ENCODE measurements at regions not wholly inside any gene's neighbourhood (a gene's known extent, or its start where the extent isn't known, plus 50 kb on each side); places are given as distances from the start of the nearest gene placed in this dataset.

DNA sequence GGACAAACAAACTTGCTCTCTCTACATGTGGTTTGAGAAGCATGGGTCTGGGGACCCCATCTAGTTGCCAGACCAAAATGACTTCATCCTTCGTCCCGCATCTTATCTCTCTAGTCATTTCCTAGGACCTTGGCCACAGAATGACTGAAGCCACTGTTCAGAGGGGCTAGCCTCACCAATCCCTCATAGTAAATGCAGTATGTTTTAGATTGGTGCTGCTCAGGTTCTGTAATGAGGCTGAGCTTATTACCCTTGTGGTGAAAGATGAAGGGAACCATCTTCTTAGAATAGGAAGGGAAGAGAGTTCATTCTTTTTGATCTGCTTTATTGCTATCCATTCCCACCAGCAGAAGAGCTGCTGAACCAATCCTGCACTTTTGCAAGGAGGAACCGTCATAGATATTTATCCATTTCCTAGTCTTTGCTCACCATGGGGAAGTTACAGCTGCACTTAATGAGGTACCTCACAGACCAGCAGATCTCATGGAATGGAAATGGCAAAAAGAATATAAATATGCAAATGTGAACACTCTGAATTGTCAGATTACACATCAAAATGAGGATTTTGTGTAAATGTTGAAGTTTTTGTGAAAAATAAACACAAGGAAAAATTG, 436.7 kb downstream of the LPIN1 start:
- H3K4me1 Mint-ChIP-seq: peaks cover 9% of the 10 kb centered on the region
- H3K27ac ChIP-seq (ENCODE audit: low read length in 2 of 2): no peak overlapping the region
- POLR2A ChIA-PET: no interaction called here
- no peaks in the 10 kb centered on the region for H3K27me3 Mint-ChIP-seq
- no peak overlapping the region for H3K27ac Mint-ChIP-seq
- H3K9ac ChIP-seq (ENCODE audit: low read length): no peak overlapping the region
- H4K20me1 ChIP-seq (ENCODE audit: control insufficient read depth, insufficient read depth, low read length, poor library complexity, severe bottlenecking): no peaks in the 10 kb centered on the region
- H3K4me2 ChIP-seq (replicated peaks; ENCODE audit: low read depth, low read length, poor library complexity, severe bottlenecking): no peak overlapping the region
- H3K36me3 ChIP-seq (replicated peaks in 1 of 2; ENCODE audit: control extremely low read depth in 1 of 2, control insufficient read depth in 1 of 2, extremely low read depth in 1 of 2, insufficient read depth in 2 of 2, low read length in 1 of 2): no peaks in the 10 kb centered on the region
- H3K4me3 ChIP-seq (ENCODE audit: control extremely low read depth in 1 of 5, extremely low read depth in 1 of 5, insufficient read depth in 1 of 5, low read depth in 2 of 5, low read length in 4 of 5): no peak overlapping the region
- ATAC-seq (ENCODE audit: low read depth) (no peak), DNase-seq (no peak)
- CTCF ChIA-PET: no interaction called here
- no peaks in the 10 kb centered on the region for H3K27me3 ChIP-seq (replicated peaks in 1 of 4; ENCODE audit: control extremely low read depth in 1 of 4, control insufficient read depth in 3 of 4, insufficient read depth in 4 of 4, low read length in 3 of 4)
- TF ChIP-seq EZH2 (IDR thresholded peaks at IDR 0.05; ENCODE audit: borderline replicate concordance, insufficient read depth, low read depth, low read length, poor library complexity, severe bottlenecking) (no peak), CTCF (IDR thresholded peaks at IDR 0.05) (no peak)
- H3K9me3 ChIP-seq (ENCODE audit: control extremely low read depth in 1 of 3, control insufficient read depth in 2 of 3, insufficient read depth in 1 of 3, low read length in 2 of 3): peaks cover 0 to 4% (median 0%) of the 10 kb centered on the region in 3 donors
- intact Hi-C loops (cut with micrococcal nuclease): no loop called here
- H2AFZ ChIP-seq (ENCODE audit: insufficient read depth, low read depth, low read length, poor library complexity, severe bottlenecking): no peak overlapping the region
- H3K4me1 ChIP-seq (ENCODE audit: control insufficient read depth in 2 of 2, insufficient read depth in 2 of 2, low read length in 2 of 2): peaks cover 5 to 7% of the 10 kb centered on the region in 2 donors
- no peaks in the 10 kb centered on the region for H3K9me3 Mint-ChIP-seq (ENCODE audit: insufficient read depth)
- no peaks in the 10 kb centered on the region for H3K79me2 ChIP-seq (ENCODE audit: control insufficient read depth, insufficient read depth, low read length)
- H3K4me3 Mint-ChIP-seq: no peak overlapping the region
- no CpG with 5 or more reads among the region's 3 CpGs for WGBS (ENCODE audit: insufficient coverage)

DNA sequence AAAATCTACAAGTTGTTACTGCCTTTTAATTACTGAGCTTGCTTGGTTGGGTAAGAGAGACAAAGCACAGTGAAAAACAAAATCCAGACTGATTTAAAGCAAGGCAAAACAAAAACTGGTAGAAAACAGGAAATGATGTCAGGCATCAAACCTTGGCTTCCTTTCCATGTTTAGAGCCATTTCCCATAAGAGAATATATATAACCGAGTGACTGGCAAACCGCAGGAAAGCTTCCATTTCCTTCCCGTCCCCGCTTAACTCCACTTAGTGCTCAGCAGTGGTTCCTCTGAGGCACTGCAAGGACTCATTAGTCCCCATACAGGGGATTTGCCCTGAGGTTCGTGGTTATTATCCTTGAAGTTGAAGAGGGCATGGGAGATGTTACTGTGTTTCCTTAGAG, 446.3 kb downstream of the LPIN1 start:
- ChIA-PET CTCF (no interaction called here), POLR2A (no interaction called here)
- intact Hi-C loops (cut with micrococcal nuclease): no loop called here
- WGBS (ENCODE audit: insufficient coverage): 16% methylated on average over 4 of the region's 5 CpGs
- no peak overlapping the region for H3K27ac ChIP-seq (ENCODE audit: low read length in 2 of 2)
- TF ChIP-seq CTCF (IDR thresholded peaks at IDR 0.05): no peak
- TF ChIP-seq EZH2 (IDR thresholded peaks at IDR 0.05; ENCODE audit: borderline replicate concordance, insufficient read depth, low read depth, low read length, poor library complexity, severe bottlenecking): no peak
- no peaks in the 10 kb centered on the region for H3K27me3 Mint-ChIP-seq
- peaks cover 14% of the 10 kb centered on the region for H3K4me1 Mint-ChIP-seq
- DNase-seq: no peak
- peaks cover 6% of the 10 kb centered on the region in 2 donors for H3K4me1 ChIP-seq (ENCODE audit: control insufficient read depth in 2 of 2, insufficient read depth in 2 of 2, low read length in 2 of 2)
- H3K79me2 ChIP-seq (ENCODE audit: control insufficient read depth, insufficient read depth, low read length): no peaks in the 10 kb centered on the region
- H3K4me3 Mint-ChIP-seq: no peak overlapping the region
- H3K9ac ChIP-seq (ENCODE audit: low read length): no peak overlapping the region
- peak overlapping the region; percentile 34 for H3K4me2 ChIP-seq (replicated peaks; ENCODE audit: low read depth, low read length, poor library complexity, severe bottlenecking)
- H3K27me3 ChIP-seq (replicated peaks in 1 of 4; ENCODE audit: control extremely low read depth in 1 of 4, control insufficient read depth in 3 of 4, insufficient read depth in 4 of 4, low read length in 3 of 4): no peaks in the 10 kb centered on the region
- no peaks in the 10 kb centered on the region for H4K20me1 ChIP-seq (ENCODE audit: control insufficient read depth, insufficient read depth, low read length, poor library complexity, severe bottlenecking)
- no peak overlapping the region for H3K27ac Mint-ChIP-seq
- no peak overlapping the region for H3K4me3 ChIP-seq (ENCODE audit: control extremely low read depth in 1 of 5, extremely low read depth in 1 of 5, insufficient read depth in 1 of 5, low read depth in 2 of 5, low read length in 4 of 5)
- H3K36me3 ChIP-seq (replicated peaks in 1 of 2; ENCODE audit: control extremely low read depth in 1 of 2, control insufficient read depth in 1 of 2, extremely low read depth in 1 of 2, insufficient read depth in 2 of 2, low read length in 1 of 2): no peaks in the 10 kb centered on the region
- peak overlapping the region; percentile 64 for H2AFZ ChIP-seq (ENCODE audit: insufficient read depth, low read depth, low read length, poor library complexity, severe bottlenecking)
- ATAC-seq (ENCODE audit: low read depth): no peak
- peaks cover 2% of the 10 kb centered on the region for H3K9me3 Mint-ChIP-seq (ENCODE audit: insufficient read depth)
- H3K9me3 ChIP-seq (ENCODE audit: control extremely low read depth in 1 of 3, control insufficient read depth in 2 of 3, insufficient read depth in 1 of 3, low read length in 2 of 3): peaks cover 3 to 7% (median 6%) of the 10 kb centered on the region in 3 donors

Measured in B cell (primary cell).